ENCODE measurements at regions not wholly inside any gene's neighbourhood (a gene's known extent, or its start where the extent isn't known, plus 50 kb on each side); places are given as distances from the start of the nearest gene placed in this dataset.

DNA sequence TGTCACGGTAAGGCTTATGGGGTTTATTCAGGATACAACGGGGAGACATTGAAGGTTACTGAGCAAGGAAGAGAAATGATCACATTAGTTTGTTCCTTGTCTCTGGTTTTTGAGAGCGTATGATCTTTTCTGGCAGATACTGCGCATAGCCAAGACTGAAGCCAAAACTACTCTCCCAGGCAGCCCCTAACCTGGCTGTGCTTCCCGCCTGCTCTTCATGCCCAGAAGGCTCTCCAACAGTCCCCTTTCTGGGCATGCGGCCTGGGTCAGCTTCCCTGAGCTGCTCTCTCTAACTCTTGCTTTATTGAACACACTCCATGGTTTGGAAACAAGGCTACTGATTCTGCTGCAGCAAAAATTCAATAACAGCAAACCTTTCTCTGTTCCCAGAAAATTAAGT is 306.6 kb downstream of the BUD13 start:
- no peak overlapping the region for H3K4me3 ChIP-seq
- no peak overlapping the region for H3K27ac ChIP-seq
- no peaks in the 10 kb centered on the region for H3K9me3 ChIP-seq
- no peaks in the 10 kb centered on the region for H3K27me3 ChIP-seq
- intact Hi-C loops (cut with DNase I; ENCODE audit: low total_unique reads): no loop called here
- no peak for DNase-seq
- no peaks in the 10 kb centered on the region for H3K4me1 ChIP-seq
- H3K36me3 ChIP-seq (ENCODE audit: low read depth, missing control alignments): no peaks in the 10 kb centered on the region
- 73 to 80% methylated on average over 6 of the region's 6 CpGs for WGBS, 2 donors
- TF ChIP-seq, protein P1, sequence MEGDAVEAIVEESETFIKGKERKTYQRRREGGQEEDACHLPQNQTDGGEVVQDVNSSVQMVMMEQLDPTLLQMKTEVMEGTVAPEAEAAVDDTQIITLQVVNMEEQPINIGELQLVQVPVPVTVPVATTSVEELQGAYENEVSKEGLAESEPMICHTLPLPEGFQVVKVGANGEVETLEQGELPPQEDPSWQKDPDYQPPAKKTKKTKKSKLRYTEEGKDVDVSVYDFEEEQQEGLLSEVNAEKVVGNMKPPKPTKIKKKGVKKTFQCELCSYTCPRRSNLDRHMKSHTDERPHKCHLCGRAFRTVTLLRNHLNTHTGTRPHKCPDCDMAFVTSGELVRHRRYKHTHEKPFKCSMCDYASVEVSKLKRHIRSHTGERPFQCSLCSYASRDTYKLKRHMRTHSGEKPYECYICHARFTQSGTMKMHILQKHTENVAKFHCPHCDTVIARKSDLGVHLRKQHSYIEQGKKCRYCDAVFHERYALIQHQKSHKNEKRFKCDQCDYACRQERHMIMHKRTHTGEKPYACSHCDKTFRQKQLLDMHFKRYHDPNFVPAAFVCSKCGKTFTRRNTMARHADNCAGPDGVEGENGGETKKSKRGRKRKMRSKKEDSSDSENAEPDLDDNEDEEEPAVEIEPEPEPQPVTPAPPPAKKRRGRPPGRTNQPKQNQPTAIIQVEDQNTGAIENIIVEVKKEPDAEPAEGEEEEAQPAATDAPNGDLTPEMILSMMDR (IDR thresholded peaks at IDR 0.05): no peak
- no peak for TF ChIP-seq POLR2A (IDR thresholded peaks at IDR 0.05)

DNA sequence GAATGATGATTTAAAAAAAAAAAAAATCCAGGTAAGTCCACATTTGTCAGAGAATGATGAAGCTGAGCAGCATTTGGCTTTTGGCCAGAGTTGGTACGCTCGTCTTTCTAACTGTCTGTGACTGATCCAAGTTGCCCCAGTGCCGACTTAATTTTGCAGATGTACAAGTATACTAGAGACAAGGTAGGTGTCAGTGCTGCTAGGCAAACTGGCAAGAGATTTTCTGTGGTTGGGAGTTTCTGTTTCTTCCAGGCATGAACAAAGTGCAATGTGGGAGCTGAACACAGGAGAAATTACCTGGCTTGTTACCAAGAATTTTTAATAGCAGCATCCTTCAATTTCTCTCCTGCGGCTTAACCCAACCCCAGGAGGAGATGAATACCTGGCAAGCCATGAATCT is 307.7 kb downstream of the BUD13 start:
- 71 to 80% methylated on average over 4 of the region's 4 CpGs for WGBS, 2 donors
- no peak for TF ChIP-seq POLR2A (IDR thresholded peaks at IDR 0.05)
- TF ChIP-seq, protein P1 (IDR thresholded peaks at IDR 0.05): no peak
- no peak for DNase-seq
- Histone ChIP-seq H3K9me3 (no peaks in the 10 kb centered on the region), H3K4me3 (no peak overlapping the region), H3K27ac (no peak overlapping the region), H3K36me3 (ENCODE audit: low read depth, missing control alignments) (no peaks in the 10 kb centered on the region), H3K27me3 (no peaks in the 10 kb centered on the region), H3K4me1 (no peaks in the 10 kb centered on the region)
- intact Hi-C loops (cut with DNase I; ENCODE audit: low total_unique reads): no loop called here

GRCh38 chr11:116461789-116462188 is 311.0 kb downstream of the BUD13 start:
- 40 to 59% methylated on average over 1 to 2 of the region's 2 CpGs for WGBS, 2 donors
- no peaks in the 10 kb centered on the region for H3K9me3 ChIP-seq
- no peak for DNase-seq
- no peaks in the 10 kb centered on the region for H3K36me3 ChIP-seq (ENCODE audit: low read depth, missing control alignments)
- H3K27ac ChIP-seq: no peak overlapping the region
- TF ChIP-seq, protein P1 (IDR thresholded peaks at IDR 0.05): no peak
- no peak for TF ChIP-seq POLR2A (IDR thresholded peaks at IDR 0.05)
- H3K27me3 ChIP-seq: no peaks in the 10 kb centered on the region
- no peaks in the 10 kb centered on the region for H3K4me1 ChIP-seq
- intact Hi-C loops (cut with DNase I; ENCODE audit: low total_unique reads): no loop called here
- no peak overlapping the region for H3K4me3 ChIP-seq

GRCh38 chr11:116460156-116460920 is 312.4 kb downstream of the BUD13 start:
- Histone ChIP-seq H3K27me3 (no peaks in the 10 kb centered on the region), H3K36me3 (ENCODE audit: low read depth, missing control alignments) (no peaks in the 10 kb centered on the region), H3K9me3 (no peaks in the 10 kb centered on the region), H3K4me3 (no peak overlapping the region), H3K4me1 (no peaks in the 10 kb centered on the region), H3K27ac (no peak overlapping the region)
- TF ChIP-seq POLR2A (IDR thresholded peaks at IDR 0.05): no peak
- TF ChIP-seq, protein P1 (IDR thresholded peaks at IDR 0.05): no peak
- DNase-seq: no peak
- intact Hi-C loops (cut with DNase I; ENCODE audit: low total_unique reads): no loop called here
- WGBS, 2 donors: 62 to 74% methylated on average over 2 to 3 of the region's 3 CpGs
